Type B pancreatic cell (in vitro differentiated cells): ENCODE measurements at regions not wholly inside any gene's neighbourhood (a gene's known extent, or its start where the extent isn't known, plus 50 kb on each side); places are given as distances from the start of the nearest gene placed in this dataset.

ENCODE experiments used
- DNase-seq: peaks from one replicate; pipeline ENCODE4 v3.0.0; 2021; ENCODE audit warnings: mixed read lengths; ENCODE audit not compliant: unreplicated experiment; ENCODE audit errors: extremely low spot score
- H3K27ac Mint-ChIP-seq: 2 replicates; pipeline ENCODE4 v1.8.0; 2021; ENCODE audit warnings: mild to moderate bottlenecking, mixed read lengths
- H3K27me3 Mint-ChIP-seq: 2 replicates; pipeline ENCODE4 v1.8.0; 2021; ENCODE audit warnings: mixed read lengths
- H3K36me3 Mint-ChIP-seq: 2 replicates; pipeline ENCODE4 v1.8.0; 2021; ENCODE audit warnings: mixed read lengths
- H3K4me1 Mint-ChIP-seq: one replicate; pipeline ENCODE4 v1.8.0; 2021; ENCODE audit warnings: mixed read lengths; ENCODE audit not compliant: unreplicated experiment
- H3K4me3 Mint-ChIP-seq: 2 replicates; pipeline ENCODE4 v1.8.0; 2021; ENCODE audit warnings: mild to moderate bottlenecking, mixed read lengths
- H3K9me3 Mint-ChIP-seq: 2 replicates; pipeline ENCODE4 v1.8.0; 2021; ENCODE audit warnings: mixed read lengths
- TF ChIP-seq, protein P1 (sequence below): fragments of 200-600 bp; sonication (generic); conservative IDR thresholded peaks from 2 replicates; pipeline ENCODE4 v1.5.0; 2021; ENCODE audit warnings: antibody characterized with exemption, mild to moderate bottlenecking

DNA sequence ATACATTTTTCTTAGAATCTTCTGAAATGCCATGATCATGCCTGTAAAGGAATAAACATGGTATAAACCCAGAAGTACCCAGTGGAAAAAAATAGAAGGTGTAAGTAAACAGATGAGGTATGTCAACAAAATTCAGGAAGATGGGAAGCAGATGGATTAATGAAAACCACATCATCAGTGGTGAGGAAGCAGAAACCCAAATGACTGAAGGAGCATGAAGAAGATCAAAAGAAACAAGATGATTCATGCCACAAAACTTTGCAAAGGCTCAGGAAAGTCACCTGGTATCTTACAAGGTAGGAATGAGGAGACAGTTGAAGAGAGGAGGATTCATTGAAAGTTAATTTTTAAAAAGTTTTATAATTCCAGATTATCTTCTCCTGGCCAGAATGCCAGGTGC is 132.8 kb upstream of the PAPPA start:
- Mint-ChIP-seq H3K4me1 (no peaks in the 10 kb centered on the region), H3K36me3 (no peaks in the 10 kb centered on the region), H3K4me3 (no peak overlapping the region), H3K27me3 (no peaks in the 10 kb centered on the region), H3K9me3 (no peaks in the 10 kb centered on the region), H3K27ac (no peak overlapping the region)
- TF ChIP-seq, protein P1, sequence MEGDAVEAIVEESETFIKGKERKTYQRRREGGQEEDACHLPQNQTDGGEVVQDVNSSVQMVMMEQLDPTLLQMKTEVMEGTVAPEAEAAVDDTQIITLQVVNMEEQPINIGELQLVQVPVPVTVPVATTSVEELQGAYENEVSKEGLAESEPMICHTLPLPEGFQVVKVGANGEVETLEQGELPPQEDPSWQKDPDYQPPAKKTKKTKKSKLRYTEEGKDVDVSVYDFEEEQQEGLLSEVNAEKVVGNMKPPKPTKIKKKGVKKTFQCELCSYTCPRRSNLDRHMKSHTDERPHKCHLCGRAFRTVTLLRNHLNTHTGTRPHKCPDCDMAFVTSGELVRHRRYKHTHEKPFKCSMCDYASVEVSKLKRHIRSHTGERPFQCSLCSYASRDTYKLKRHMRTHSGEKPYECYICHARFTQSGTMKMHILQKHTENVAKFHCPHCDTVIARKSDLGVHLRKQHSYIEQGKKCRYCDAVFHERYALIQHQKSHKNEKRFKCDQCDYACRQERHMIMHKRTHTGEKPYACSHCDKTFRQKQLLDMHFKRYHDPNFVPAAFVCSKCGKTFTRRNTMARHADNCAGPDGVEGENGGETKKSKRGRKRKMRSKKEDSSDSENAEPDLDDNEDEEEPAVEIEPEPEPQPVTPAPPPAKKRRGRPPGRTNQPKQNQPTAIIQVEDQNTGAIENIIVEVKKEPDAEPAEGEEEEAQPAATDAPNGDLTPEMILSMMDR, result no peak
- DNase-seq, result no peak

DNA sequence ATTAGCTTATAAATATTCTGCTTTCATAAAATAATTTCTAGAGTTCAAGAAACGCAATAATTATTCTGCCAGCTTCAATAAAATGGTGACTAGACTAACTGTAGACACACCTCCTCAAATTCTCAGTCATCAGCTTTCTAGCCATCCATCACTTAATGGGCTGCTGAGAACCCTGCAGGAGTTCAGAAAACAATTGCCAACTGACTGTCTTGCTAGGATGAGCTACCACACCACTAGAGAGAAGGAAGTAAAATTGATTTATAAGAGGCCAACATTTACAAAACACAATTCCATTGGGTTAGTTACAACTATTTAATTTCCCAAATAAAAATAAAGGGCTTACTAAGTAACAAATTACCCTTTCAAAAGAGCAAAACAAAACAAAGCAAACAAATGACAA is 126.5 kb upstream of the PAPPA start:
- Mint-ChIP-seq H3K27me3 (no peaks in the 10 kb centered on the region), H3K36me3 (no peaks in the 10 kb centered on the region), H3K9me3 (peaks cover 9% of the 10 kb centered on the region), H3K27ac (no peak overlapping the region), H3K4me3 (no peak overlapping the region), H3K4me1 (no peaks in the 10 kb centered on the region)
- DNase-seq, result no peak
- TF ChIP-seq, protein P1, result no peak

DNA sequence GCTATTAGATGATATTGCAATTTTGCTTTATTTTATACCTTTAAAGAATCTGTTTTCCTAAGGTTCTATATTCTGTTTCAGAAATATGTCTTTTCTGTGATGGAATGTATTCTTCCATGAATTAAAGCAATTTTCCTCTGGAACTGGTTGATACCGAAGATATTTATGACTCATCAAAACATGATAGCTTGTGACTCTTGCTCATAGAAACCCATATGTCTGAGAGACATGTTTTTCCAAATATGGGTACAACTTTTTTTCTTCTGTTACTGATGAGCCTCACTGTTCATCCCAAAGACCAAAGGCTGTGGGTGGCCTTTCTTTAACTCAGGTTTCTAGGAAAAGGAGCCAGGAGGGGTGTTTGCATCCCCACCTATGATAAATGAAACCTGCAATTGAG is 126.1 kb upstream of the PAPPA start:
- Mint-ChIP-seq H3K36me3 (no peaks in the 10 kb centered on the region), H3K4me1 (no peaks in the 10 kb centered on the region), H3K9me3 (peaks cover 9% of the 10 kb centered on the region), H3K4me3 (no peak overlapping the region), H3K27ac (no peak overlapping the region), H3K27me3 (no peaks in the 10 kb centered on the region)
- TF ChIP-seq, protein P1, result no peak
- DNase-seq, result no peak

DNA sequence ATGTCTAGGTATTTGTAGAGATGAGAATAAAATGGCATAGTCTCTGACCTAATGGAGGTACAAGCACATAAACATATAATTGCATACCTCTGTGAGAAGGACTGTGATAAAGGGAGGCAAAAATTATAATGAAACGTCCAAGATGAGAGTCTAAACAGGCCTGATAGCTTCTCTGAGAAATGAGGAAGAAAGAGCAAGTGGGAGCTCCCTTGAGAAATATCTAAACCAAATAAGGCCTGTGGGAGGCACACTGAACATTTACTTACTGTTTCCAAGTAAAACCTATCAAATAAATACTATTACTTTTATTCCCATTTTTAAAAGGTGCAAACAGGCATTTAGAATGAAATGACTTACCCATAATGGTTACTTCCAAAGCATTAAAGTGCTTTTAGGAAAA is 125.6 kb upstream of the PAPPA start:
- Mint-ChIP-seq H3K4me3 (no peak overlapping the region), H3K9me3 (peaks cover 9% of the 10 kb centered on the region), H3K27ac (no peak overlapping the region), H3K4me1 (no peaks in the 10 kb centered on the region), H3K27me3 (no peaks in the 10 kb centered on the region), H3K36me3 (no peaks in the 10 kb centered on the region)
- DNase-seq, result no peak
- TF ChIP-seq, protein P1, result no peak

DNA sequence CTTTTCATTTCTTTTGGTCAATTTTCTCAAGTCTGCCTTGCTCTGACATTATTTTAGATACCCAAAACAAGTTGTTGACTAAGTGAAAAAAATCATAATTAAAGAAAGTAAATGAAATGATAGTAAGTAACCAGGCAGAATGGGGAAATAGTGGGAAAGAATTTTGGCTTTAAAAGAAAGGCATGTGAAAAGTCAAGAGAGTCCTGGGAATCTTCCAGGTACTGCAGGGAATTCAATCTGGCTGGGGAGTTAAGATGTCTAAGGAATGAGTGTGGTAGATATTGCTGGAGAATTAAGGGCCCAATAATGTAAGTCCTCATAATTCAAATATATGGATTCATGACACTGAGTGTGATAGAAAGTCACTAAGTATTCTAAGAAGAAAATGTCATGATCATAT is 123.1 kb upstream of the PAPPA start:
- no peak overlapping the region for H3K4me3 Mint-ChIP-seq
- no peaks in the 10 kb centered on the region for H3K4me1 Mint-ChIP-seq
- H3K27ac Mint-ChIP-seq, result no peak overlapping the region
- peaks cover 9% of the 10 kb centered on the region for H3K9me3 Mint-ChIP-seq
- H3K36me3 Mint-ChIP-seq, result no peaks in the 10 kb centered on the region
- no peak for DNase-seq
- H3K27me3 Mint-ChIP-seq, result peaks cover 3% of the 10 kb centered on the region
- TF ChIP-seq, protein P1, result no peak
